CD4-positive, alpha-beta memory T cell (primary cell): ENCODE measurements at regions not wholly inside any gene's neighbourhood (a gene's known extent, or its start where the extent isn't known, plus 50 kb on each side); places are given as distances from the start of the nearest gene placed in this dataset.

Experiments
- CTCF ChIA-PET: fragments of 350-600 bp; sonication (Branson Sonifier 250); formaldehyde crosslinking; loops from one replicate; lab custom pipeline; 2021; ENCODE audit warnings: inconsistent platforms; ENCODE audit not compliant: partially characterized antibody; lab: Charles Lee
- POLR2A ChIA-PET: fragments of 350-600 bp; sonication (Branson Sonifier 250); formaldehyde crosslinking; loops from one replicate; lab custom pipeline; 2021; ENCODE audit not compliant: partially characterized antibody; lab: Charles Lee
- DNase-seq, 5 donors: peaks; one replicate each; pipeline versions ENCODE4 v3.0.0 to v3.0.0-alpha.2; 2020 to 2022; ENCODE audit warnings: mixed read lengths in 1 of 5
- H3K27ac ChIP-seq: one replicate; pipeline ENCODE4 v1.7.0; 2013; ENCODE audit warnings: low read depth, low read length
- H3K27me3 ChIP-seq: 2 replicates; pipeline ENCODE4 v1.7.0; 2013; ENCODE audit warnings: mild to moderate bottlenecking, low read length, moderate library complexity; ENCODE audit not compliant: insufficient read depth
- H3K36me3 ChIP-seq: 2 replicates; pipeline ENCODE4 v1.7.0; 2013; ENCODE audit warnings: mild to moderate bottlenecking, low read length, moderate library complexity; ENCODE audit not compliant: insufficient read depth
- H3K4me1 ChIP-seq: 2 replicates; pipeline ENCODE4 v1.7.0; 2013; ENCODE audit warnings: mild to moderate bottlenecking, low read length, moderate library complexity; ENCODE audit not compliant: insufficient read depth
- H3K4me3 ChIP-seq, 2 donors: one replicate each; pipeline ENCODE4 v1.7.0; 2013; ENCODE audit warnings: low read length in 2 of 2, mild to moderate bottlenecking in 1 of 2
- H3K9me3 ChIP-seq, 2 donors: one replicate each; pipeline ENCODE4 v1.7.0; 2013; ENCODE audit warnings: low read length in 2 of 2, control low read depth in 1 of 2; ENCODE audit not compliant: control insufficient read depth in 1 of 2
- H3K27ac Mint-ChIP-seq, 7 donors: one replicate each; pipeline ENCODE4 v1.8.0; 2020 to 2021; ENCODE audit warnings: mixed read lengths in 7 of 7, mild to moderate bottlenecking in 6 of 7, inconsistent platforms in 3 of 7, moderate library complexity in 3 of 7
- H3K27me3 Mint-ChIP-seq, 2 donors: one replicate each; pipeline ENCODE4 v1.8.0; 2020 to 2021; ENCODE audit warnings: mixed read lengths in 2 of 2
- H3K36me3 Mint-ChIP-seq, 2 donors: one replicate each; pipeline ENCODE4 v1.8.0; 2020 to 2021; ENCODE audit warnings: mixed read lengths in 2 of 2, inconsistent platforms in 1 of 2, mild to moderate bottlenecking in 1 of 2
- H3K4me1 Mint-ChIP-seq, 4 donors: one replicate each; pipeline ENCODE4 v1.8.0; 2020 to 2021; ENCODE audit warnings: mixed read lengths in 4 of 4, mild to moderate bottlenecking in 1 of 4
- H3K4me3 Mint-ChIP-seq, 8 donors: one replicate each; pipeline ENCODE4 v1.8.0; 2020 to 2021; ENCODE audit warnings: mixed read lengths in 8 of 8, mild to moderate bottlenecking in 7 of 8, moderate library complexity in 6 of 8, inconsistent platforms in 3 of 8
- H3K9me3 Mint-ChIP-seq, 8 donors: one replicate each; pipeline ENCODE4 v1.8.0; 2020 to 2021; ENCODE audit warnings: mixed read lengths in 8 of 8, mild to moderate bottlenecking in 5 of 8, inconsistent platforms in 3 of 8, moderate library complexity in 1 of 8
- intact Hi-C: fragments of 100-400 bp; cut with micrococcal nuclease; formaldehyde crosslinking; loops from one replicate; pipeline ENCODE4 v1.15.1; 2023

GRCh38 chr5:152221721-152222629 lies 183.1 kb downstream of the NMUR2 start:
- POLR2A ChIA-PET, result no interaction called here
- intact Hi-C loops, result no loop called here
- no peaks in the 10 kb centered on the region for H3K9me3 ChIP-seq
- no peak overlapping the region for H3K4me3 ChIP-seq
- H3K36me3 ChIP-seq, result no peaks in the 10 kb centered on the region
- H3K4me3 Mint-ChIP-seq, result no peak overlapping the region
- H3K27me3 Mint-ChIP-seq, result peaks cover 0 to 3% of the 10 kb centered on the region in 2 donors
- CTCF ChIA-PET, result no interaction called here
- DNase-seq, result no peak
- no peaks in the 10 kb centered on the region for H3K27me3 ChIP-seq
- peaks cover 4 to 6% (median 5%) of the 10 kb centered on the region in 4 donors for H3K4me1 Mint-ChIP-seq
- no peak overlapping the region for H3K27ac ChIP-seq
- H3K36me3 Mint-ChIP-seq, result no peaks in the 10 kb centered on the region
- H3K9me3 Mint-ChIP-seq, result peaks cover 0 to 4% (median 0%) of the 10 kb centered on the region in 8 donors
- H3K27ac Mint-ChIP-seq, result no peak overlapping the region
- no peaks in the 10 kb centered on the region for H3K4me1 ChIP-seq

DNA sequence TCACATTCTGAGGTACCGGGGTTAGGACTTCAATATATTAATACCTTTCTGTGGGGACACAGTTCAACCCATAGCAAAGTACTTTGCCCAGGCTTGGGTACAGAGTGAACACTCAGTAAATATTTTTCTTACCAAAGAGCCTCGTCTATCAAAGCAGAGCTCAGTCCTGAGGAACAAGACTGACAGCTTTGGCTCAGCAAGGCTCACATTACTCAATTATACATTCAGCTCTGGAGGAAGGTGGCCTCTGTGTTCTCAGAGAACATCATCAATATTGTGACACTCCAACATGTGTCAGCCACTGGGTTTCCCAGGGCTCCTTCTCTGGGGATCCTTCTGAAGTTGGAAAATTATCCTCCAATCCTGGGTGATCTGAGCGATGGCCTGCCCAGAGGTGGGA lies 186.4 kb downstream of the NMUR2 start:
- POLR2A ChIA-PET, result no interaction called here
- H3K27me3 Mint-ChIP-seq, result no peaks in the 10 kb centered on the region
- Histone ChIP-seq H3K4me1 (no peaks in the 10 kb centered on the region), H3K27ac (no peak overlapping the region), H3K27me3 (no peaks in the 10 kb centered on the region), H3K9me3 (no peaks in the 10 kb centered on the region), H3K4me3 (no peak overlapping the region), H3K36me3 (no peaks in the 10 kb centered on the region)
- peaks cover 4 to 6% (median 5%) of the 10 kb centered on the region in 4 donors for H3K4me1 Mint-ChIP-seq
- peaks cover 0 to 6% (median 2%) of the 10 kb centered on the region in 8 donors for H3K9me3 Mint-ChIP-seq
- H3K36me3 Mint-ChIP-seq, result no peaks in the 10 kb centered on the region
- CTCF ChIA-PET, result no interaction called here
- no peak overlapping the region for H3K4me3 Mint-ChIP-seq
- intact Hi-C loops, result no loop called here
- DNase-seq, result no peak
- H3K27ac Mint-ChIP-seq, result no peak overlapping the region

DNA sequence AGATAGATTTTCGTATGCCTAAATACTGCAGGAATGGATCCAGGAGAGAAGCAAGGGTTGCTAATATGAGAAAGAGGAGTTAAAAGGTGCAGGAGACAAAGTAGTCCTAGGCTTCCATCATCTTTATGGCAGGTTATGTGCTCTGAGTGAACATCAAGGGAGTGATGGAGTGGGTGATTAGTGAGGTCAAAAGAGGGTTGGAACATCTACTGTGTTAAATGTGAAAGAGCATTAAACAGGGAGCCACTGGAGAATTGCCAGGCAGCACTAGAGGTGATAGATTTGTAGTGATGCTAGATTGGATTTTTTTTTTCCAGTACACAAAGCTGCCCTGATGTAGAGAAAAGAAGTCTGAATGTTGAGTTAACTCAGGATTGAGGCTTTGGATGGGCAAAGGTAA lies 199.3 kb downstream of the NMUR2 start:
- Histone ChIP-seq H3K36me3 (no peaks in the 10 kb centered on the region), H3K4me3 (no peak overlapping the region), H3K4me1 (no peaks in the 10 kb centered on the region), H3K9me3 (no peaks in the 10 kb centered on the region), H3K27ac (no peak overlapping the region), H3K27me3 (no peaks in the 10 kb centered on the region)
- Mint-ChIP-seq H3K27me3 (no peaks in the 10 kb centered on the region), H3K4me3 (no peak overlapping the region), H3K27ac (no peak overlapping the region), H3K36me3 (no peaks in the 10 kb centered on the region), H3K9me3 (no peaks in the 10 kb centered on the region), H3K4me1 (no peaks in the 10 kb centered on the region)
- no peak for DNase-seq
- CTCF ChIA-PET, result no interaction called here
- POLR2A ChIA-PET, result no interaction called here
- intact Hi-C loops, result no loop called here

DNA sequence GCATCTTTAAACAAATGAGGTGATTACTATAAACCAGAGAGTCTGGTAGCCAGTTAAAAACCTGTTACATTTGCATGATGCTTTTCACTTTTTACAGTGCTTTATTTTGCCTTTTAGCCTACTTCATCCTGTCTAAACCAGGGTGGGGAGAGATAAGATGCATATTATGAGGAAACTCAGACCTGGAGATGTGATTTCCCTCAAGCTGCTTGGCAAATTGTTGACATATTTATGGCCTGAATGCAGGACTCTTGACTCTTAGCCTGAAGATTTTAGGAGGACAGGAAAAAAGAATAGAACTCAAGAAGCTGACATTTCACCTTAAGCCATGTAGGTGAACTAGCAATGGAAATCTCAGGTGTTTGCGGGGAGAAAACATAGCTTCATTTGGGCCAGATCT lies 202.8 kb downstream of the NMUR2 start:
- intact Hi-C loops, result no loop called here
- Histone ChIP-seq H3K9me3 (no peaks in the 10 kb centered on the region), H3K36me3 (no peaks in the 10 kb centered on the region), H3K27ac (no peak overlapping the region), H3K4me1 (no peaks in the 10 kb centered on the region), H3K27me3 (no peaks in the 10 kb centered on the region), H3K4me3 (no peak overlapping the region)
- no peak for DNase-seq
- Mint-ChIP-seq H3K27ac (no peak overlapping the region), H3K9me3 (peaks cover 0 to 6% (median 0%) of the 10 kb centered on the region in 8 donors), H3K27me3 (peaks cover 0 to 3% of the 10 kb centered on the region in 2 donors), H3K36me3 (no peaks in the 10 kb centered on the region), H3K4me1 (no peaks in the 10 kb centered on the region), H3K4me3 (no peak overlapping the region)
- CTCF ChIA-PET, result no interaction called here
- POLR2A ChIA-PET, result no interaction called here

GRCh38 chr5:152193391-152194107 lies 211.5 kb downstream of the NMUR2 start:
- ChIA-PET POLR2A (no interaction called here), CTCF (no interaction called here)
- intact Hi-C loops, result no loop called here
- Histone ChIP-seq H3K36me3 (no peaks in the 10 kb centered on the region), H3K27me3 (no peaks in the 10 kb centered on the region), H3K9me3 (no peaks in the 10 kb centered on the region), H3K27ac (no peak overlapping the region), H3K4me3 (no peak overlapping the region), H3K4me1 (no peaks in the 10 kb centered on the region)
- Mint-ChIP-seq H3K27me3 (peaks cover 0 to 2% of the 10 kb centered on the region in 2 donors), H3K4me3 (no peak overlapping the region), H3K27ac (no peak overlapping the region), H3K4me1 (no peaks in the 10 kb centered on the region), H3K36me3 (no peaks in the 10 kb centered on the region), H3K9me3 (peaks cover 2 to 27% (median 12%) of the 10 kb centered on the region in 8 donors)
- DNase-seq, result no peak

- no peak overlapping the region for H3K4me3 ChIP-seq
- no peaks in the 10 kb centered on the region for H3K4me1 ChIP-seq
- intact Hi-C loops, result no loop called here
- no peak overlapping the region for H3K4me3 Mint-ChIP-seq
- no peaks in the 10 kb centered on the region for H3K9me3 ChIP-seq
- no peak for DNase-seq
- H3K4me1 Mint-ChIP-seq, result no peaks in the 10 kb centered on the region
- ChIA-PET CTCF (no interaction called here), POLR2A (no interaction called here)
- H3K27ac Mint-ChIP-seq, result no peak overlapping the region
- H3K9me3 Mint-ChIP-seq, result peaks cover 4 to 24% (median 12%) of the 10 kb centered on the region in 8 donors
- no peaks in the 10 kb centered on the region for H3K36me3 Mint-ChIP-seq
- peaks cover 2 to 3% of the 10 kb centered on the region in 2 donors for H3K27me3 Mint-ChIP-seq
- H3K36me3 ChIP-seq, result no peaks in the 10 kb centered on the region
- H3K27ac ChIP-seq, result no peak overlapping the region
- H3K27me3 ChIP-seq, result no peaks in the 10 kb centered on the region
Observed at GRCh38 chr5:152188251-152188650, 216.8 kb downstream of the NMUR2 start.

DNA sequence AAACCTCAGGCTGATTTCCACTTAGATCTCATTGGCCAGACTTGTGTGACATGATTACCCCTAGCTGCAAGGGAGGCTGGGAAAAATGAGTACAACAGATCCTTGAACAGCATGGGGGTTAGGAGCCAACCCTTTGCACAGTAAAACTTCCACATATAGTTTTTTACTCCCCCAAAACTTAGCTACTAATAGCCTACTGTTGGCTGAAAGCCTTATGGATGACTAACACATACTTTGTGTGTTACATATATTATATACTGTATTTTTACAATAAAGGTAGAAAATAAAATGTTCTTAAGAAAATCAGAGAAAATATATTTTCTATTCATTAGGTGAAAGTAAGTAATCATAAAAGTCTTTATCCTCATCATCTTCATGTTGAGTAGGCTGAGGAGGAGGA lies 217.4 kb downstream of the NMUR2 start:
- H3K4me3 Mint-ChIP-seq, result no peak overlapping the region
- no peaks in the 10 kb centered on the region for H3K9me3 ChIP-seq
- no peaks in the 10 kb centered on the region for H3K4me1 ChIP-seq
- no peak overlapping the region for H3K4me3 ChIP-seq
- no peak for DNase-seq
- H3K27ac ChIP-seq, result no peak overlapping the region
- H3K9me3 Mint-ChIP-seq, result peaks cover 2 to 18% (median 9%) of the 10 kb centered on the region in 8 donors
- ChIA-PET CTCF (no interaction called here), POLR2A (no interaction called here)
- H3K27ac Mint-ChIP-seq, result no peak overlapping the region
- H3K36me3 Mint-ChIP-seq, result no peaks in the 10 kb centered on the region
- H3K27me3 Mint-ChIP-seq, result peaks cover 2 to 3% of the 10 kb centered on the region in 2 donors
- no peaks in the 10 kb centered on the region for H3K4me1 Mint-ChIP-seq
- no peaks in the 10 kb centered on the region for H3K36me3 ChIP-seq
- H3K27me3 ChIP-seq, result no peaks in the 10 kb centered on the region
- intact Hi-C loops, result no loop called here
